Liver (tissue), 2 donors: ENCODE measurements at regions not wholly inside any gene's neighbourhood (a gene's known extent, or its start where the extent isn't known, plus 50 kb on each side); places are given as distances from the start of the nearest gene placed in this dataset.

Experiments used
- YY1 ChIP-seq: IDR thresholded peaks from 2 replicates; pipeline ENCODE4 v1.6.1; 2016; ENCODE audit warnings: antibody characterized with exemption, mild to moderate bottlenecking
- TF ChIP-seq, protein P1 (sequence below): fragments of 150-350 bp; IDR thresholded peaks from 2 replicates; pipeline ENCODE4 v1.5.1; 2017; ENCODE audit warnings: improper control_type of control experiment, low read depth, low read length; ENCODE audit not compliant: missing input control
- donor health status: healthy.

DNA sequence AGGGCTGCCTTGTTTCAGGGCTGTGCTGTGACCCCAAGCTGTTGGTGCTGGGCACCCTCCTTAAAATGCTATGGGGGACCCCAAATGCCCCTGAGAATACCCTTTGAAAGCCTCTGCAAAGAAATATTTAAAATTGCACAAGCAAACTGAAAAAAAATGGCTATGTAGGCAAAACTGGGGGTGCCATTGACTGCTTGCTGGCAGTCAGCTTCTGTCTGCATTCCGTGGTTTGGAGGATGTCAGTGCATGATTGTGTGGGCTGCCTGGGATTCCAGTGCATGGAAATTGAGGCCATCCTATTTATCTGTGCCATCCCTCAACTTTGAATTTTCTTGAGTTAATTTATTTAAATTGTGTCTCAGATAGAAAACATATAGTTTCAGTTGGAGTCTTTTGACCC, 113.7 kb upstream of the RTL1 start:
- TF ChIP-seq, protein P1, sequence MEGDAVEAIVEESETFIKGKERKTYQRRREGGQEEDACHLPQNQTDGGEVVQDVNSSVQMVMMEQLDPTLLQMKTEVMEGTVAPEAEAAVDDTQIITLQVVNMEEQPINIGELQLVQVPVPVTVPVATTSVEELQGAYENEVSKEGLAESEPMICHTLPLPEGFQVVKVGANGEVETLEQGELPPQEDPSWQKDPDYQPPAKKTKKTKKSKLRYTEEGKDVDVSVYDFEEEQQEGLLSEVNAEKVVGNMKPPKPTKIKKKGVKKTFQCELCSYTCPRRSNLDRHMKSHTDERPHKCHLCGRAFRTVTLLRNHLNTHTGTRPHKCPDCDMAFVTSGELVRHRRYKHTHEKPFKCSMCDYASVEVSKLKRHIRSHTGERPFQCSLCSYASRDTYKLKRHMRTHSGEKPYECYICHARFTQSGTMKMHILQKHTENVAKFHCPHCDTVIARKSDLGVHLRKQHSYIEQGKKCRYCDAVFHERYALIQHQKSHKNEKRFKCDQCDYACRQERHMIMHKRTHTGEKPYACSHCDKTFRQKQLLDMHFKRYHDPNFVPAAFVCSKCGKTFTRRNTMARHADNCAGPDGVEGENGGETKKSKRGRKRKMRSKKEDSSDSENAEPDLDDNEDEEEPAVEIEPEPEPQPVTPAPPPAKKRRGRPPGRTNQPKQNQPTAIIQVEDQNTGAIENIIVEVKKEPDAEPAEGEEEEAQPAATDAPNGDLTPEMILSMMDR, result no peak
- no peak for TF ChIP-seq YY1
